ENCODE measurements at regions not wholly inside any gene's neighbourhood (a gene's known extent, or its start where the extent isn't known, plus 50 kb on each side); places are given as distances from the start of the nearest gene placed in this dataset.
A peak's percentile ranks its signal among the peaks of the same experiment; 100 is the strongest.

DNA sequence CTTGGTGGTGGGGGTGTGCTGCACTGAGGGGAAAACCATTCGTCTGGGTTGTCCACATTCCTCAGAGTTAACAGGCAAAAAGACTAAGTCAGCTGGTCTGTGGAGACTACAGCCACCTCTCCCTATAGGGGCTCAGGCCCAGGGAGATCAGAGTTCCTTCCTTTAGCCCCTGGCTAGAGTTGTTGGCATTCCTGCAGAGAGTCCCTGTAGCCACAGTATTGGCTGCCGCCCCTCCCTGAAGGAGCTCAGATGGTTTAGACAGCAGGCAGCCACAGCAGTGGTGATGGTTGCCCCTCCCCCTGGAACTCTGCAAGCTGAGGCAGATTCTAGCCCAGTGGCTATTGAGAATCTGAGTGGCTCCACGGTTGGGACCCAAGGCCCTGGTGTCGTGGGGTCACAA lies 1072.5 kb upstream of the ATXN7L3B start:
- DNase-seq (ENCODE audit: low spot score) = peak; percentile 34

More for the DNA sequence above, 1072.5 kb upstream of the ATXN7L3B start:
- peaks cover 3% of the 10 kb centered on the region; the same call in 2 of the 3 replicates for H3K4me1 Mint-ChIP-seq
- H3K79me2 ChIP-seq (replicated peaks; ENCODE audit: insufficient read depth) = no peaks in the 10 kb centered on the region
- no peaks in the 10 kb centered on the region for H3F3A ChIP-seq (replicated peaks; ENCODE audit: low read depth)
- ATAC-seq = peak; percentile 89
- no peaks in the 10 kb centered on the region for H4K20me1 ChIP-seq (replicated peaks; ENCODE audit: insufficient read depth)
- no peak overlapping the region for H2AFZ ChIP-seq
- H3K4me2 ChIP-seq = no peak overlapping the region
- H3K27me3 Mint-ChIP-seq (ENCODE audit: insufficient read depth, low read depth, poor library complexity) = peaks cover 18% of the 10 kb centered on the region
- H3K4me3 Mint-ChIP-seq = no peak overlapping the region
- peaks cover 3% of the 10 kb centered on the region; the same call in 1 of the 3 replicates for H3K9me3 Mint-ChIP-seq
- H3K9me2 ChIP-seq (ENCODE audit: insufficient read depth) = no peaks in the 10 kb centered on the region
- no peaks in the 10 kb centered on the region for H3K4me1 ChIP-seq (ENCODE audit: insufficient read depth)
- peaks cover 24% of the 10 kb centered on the region for H3K27me3 ChIP-seq (ENCODE audit: insufficient read depth)
- H3K36me3 Mint-ChIP-seq (ENCODE audit: low read depth) = no peaks in the 10 kb centered on the region; the same call in 2 of the 3 replicates
- no peak overlapping the region for H3K27ac ChIP-seq (ENCODE audit: low read depth)
- TF ChIP-seq POLR2AphosphoS5 (IDR thresholded peaks at IDR 0.05; ENCODE audit: low read depth) (no peak), NANOG (IDR thresholded peaks at IDR 0.05; ENCODE audit: borderline replicate concordance) (no peak), ZNF331 (CRISPR knock-in tag; IDR thresholded peaks at IDR 0.05; ENCODE audit: low read depth) (no peak), ZNF114 (CRISPR knock-in tag; IDR thresholded peaks at IDR 0.05) (no peak), EZH2 (IDR thresholded peaks at IDR 0.05; ENCODE audit: low read depth, unreplicated experiment) (no peak), EZH2phosphoT487 (IDR thresholded peaks at IDR 0.05; ENCODE audit: unreplicated experiment) (no peak), JUNB (IDR thresholded peaks at IDR 0.05; ENCODE audit: unreplicated experiment) (no peak), CREB1 (CRISPR knock-in tag; IDR thresholded peaks at IDR 0.05; ENCODE audit: low read depth) (no peak), STAT1 (IDR thresholded peaks at IDR 0.05; ENCODE audit: unreplicated experiment) (no peak)
- TF ChIP-seq, protein P1, sequence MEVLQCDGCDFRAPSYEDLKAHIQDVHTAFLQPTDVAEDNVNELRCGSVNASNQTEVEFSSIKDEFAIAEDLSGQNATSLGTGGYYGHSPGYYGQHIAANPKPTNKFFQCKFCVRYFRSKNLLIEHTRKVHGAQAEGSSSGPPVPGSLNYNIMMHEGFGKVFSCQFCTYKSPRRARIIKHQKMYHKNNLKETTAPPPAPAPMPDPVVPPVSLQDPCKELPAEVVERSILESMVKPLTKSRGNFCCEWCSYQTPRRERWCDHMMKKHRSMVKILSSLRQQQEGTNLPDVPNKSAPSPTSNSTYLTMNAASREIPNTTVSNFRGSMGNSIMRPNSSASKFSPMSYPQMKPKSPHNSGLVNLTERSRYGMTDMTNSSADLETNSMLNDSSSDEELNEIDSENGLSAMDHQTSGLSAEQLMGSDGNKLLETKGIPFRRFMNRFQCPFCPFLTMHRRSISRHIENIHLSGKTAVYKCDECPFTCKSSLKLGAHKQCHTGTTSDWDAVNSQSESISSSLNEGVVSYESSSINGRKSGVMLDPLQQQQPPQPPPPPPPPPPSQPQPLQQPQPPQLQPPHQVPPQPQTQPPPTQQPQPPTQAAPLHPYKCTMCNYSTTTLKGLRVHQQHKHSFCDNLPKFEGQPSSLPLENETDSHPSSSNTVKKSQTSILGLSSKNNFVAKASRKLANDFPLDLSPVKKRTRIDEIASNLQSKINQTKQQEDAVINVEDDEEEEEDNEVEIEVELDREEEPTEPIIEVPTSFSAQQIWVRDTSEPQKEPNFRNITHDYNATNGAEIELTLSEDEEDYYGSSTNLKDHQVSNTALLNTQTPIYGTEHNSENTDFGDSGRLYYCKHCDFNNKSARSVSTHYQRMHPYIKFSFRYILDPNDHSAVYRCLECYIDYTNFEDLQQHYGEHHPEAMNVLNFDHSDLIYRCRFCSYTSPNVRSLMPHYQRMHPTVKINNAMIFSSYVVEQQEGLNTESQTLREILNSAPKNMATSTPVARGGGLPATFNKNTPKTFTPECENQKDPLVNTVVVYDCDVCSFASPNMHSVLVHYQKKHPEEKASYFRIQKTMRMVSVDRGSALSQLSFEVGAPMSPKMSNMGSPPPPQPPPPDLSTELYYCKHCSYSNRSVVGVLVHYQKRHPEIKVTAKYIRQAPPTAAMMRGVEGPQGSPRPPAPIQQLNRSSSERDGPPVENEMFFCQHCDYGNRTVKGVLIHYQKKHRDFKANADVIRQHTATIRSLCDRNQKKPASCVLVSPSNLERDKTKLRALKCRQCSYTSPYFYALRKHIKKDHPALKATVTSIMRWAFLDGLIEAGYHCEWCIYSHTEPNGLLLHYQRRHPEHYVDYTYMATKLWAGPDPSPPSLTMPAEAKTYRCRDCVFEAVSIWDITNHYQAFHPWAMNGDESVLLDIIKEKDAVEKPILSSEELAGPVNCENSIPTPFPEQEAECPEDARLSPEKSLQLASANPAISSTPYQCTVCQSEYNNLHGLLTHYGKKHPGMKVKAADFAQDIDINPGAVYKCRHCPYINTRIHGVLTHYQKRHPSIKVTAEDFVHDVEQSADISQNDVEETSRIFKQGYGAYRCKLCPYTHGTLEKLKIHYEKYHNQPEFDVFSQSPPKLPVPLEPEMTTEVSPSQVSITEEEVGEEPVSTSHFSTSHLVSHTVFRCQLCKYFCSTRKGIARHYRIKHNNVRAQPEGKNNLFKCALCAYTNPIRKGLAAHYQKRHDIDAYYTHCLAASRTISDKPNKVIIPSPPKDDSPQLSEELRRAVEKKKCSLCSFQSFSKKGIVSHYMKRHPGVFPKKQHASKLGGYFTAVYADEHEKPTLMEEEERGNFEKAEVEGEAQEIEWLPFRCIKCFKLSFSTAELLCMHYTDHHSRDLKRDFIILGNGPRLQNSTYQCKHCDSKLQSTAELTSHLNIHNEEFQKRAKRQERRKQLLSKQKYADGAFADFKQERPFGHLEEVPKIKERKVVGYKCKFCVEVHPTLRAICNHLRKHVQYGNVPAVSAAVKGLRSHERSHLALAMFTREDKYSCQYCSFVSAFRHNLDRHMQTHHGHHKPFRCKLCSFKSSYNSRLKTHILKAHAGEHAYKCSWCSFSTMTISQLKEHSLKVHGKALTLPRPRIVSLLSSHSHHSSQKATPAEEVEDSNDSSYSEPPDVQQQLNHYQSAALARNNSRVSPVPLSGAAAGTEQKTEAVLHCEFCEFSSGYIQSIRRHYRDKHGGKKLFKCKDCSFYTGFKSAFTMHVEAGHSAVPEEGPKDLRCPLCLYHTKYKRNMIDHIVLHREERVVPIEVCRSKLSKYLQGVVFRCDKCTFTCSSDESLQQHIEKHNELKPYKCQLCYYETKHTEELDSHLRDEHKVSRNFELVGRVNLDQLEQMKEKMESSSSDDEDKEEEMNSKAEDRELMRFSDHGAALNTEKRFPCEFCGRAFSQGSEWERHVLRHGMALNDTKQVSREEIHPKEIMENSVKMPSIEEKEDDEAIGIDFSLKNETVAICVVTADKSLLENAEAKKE (CRISPR knock-in tag; IDR thresholded peaks at IDR 0.05) = no peak
- TF ChIP-seq, protein P2, sequence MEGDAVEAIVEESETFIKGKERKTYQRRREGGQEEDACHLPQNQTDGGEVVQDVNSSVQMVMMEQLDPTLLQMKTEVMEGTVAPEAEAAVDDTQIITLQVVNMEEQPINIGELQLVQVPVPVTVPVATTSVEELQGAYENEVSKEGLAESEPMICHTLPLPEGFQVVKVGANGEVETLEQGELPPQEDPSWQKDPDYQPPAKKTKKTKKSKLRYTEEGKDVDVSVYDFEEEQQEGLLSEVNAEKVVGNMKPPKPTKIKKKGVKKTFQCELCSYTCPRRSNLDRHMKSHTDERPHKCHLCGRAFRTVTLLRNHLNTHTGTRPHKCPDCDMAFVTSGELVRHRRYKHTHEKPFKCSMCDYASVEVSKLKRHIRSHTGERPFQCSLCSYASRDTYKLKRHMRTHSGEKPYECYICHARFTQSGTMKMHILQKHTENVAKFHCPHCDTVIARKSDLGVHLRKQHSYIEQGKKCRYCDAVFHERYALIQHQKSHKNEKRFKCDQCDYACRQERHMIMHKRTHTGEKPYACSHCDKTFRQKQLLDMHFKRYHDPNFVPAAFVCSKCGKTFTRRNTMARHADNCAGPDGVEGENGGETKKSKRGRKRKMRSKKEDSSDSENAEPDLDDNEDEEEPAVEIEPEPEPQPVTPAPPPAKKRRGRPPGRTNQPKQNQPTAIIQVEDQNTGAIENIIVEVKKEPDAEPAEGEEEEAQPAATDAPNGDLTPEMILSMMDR (conservative IDR thresholded peaks at IDR 0.05; ENCODE audit: low read depth in 2 of 2) = no peak
- TF ChIP-seq, protein P3, sequence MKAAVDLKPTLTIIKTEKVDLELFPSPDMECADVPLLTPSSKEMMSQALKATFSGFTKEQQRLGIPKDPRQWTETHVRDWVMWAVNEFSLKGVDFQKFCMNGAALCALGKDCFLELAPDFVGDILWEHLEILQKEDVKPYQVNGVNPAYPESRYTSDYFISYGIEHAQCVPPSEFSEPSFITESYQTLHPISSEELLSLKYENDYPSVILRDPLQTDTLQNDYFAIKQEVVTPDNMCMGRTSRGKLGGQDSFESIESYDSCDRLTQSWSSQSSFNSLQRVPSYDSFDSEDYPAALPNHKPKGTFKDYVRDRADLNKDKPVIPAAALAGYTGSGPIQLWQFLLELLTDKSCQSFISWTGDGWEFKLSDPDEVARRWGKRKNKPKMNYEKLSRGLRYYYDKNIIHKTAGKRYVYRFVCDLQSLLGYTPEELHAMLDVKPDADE (IDR thresholded peaks at IDR 0.05) = no peak
- TF ChIP-seq, protein P4, sequence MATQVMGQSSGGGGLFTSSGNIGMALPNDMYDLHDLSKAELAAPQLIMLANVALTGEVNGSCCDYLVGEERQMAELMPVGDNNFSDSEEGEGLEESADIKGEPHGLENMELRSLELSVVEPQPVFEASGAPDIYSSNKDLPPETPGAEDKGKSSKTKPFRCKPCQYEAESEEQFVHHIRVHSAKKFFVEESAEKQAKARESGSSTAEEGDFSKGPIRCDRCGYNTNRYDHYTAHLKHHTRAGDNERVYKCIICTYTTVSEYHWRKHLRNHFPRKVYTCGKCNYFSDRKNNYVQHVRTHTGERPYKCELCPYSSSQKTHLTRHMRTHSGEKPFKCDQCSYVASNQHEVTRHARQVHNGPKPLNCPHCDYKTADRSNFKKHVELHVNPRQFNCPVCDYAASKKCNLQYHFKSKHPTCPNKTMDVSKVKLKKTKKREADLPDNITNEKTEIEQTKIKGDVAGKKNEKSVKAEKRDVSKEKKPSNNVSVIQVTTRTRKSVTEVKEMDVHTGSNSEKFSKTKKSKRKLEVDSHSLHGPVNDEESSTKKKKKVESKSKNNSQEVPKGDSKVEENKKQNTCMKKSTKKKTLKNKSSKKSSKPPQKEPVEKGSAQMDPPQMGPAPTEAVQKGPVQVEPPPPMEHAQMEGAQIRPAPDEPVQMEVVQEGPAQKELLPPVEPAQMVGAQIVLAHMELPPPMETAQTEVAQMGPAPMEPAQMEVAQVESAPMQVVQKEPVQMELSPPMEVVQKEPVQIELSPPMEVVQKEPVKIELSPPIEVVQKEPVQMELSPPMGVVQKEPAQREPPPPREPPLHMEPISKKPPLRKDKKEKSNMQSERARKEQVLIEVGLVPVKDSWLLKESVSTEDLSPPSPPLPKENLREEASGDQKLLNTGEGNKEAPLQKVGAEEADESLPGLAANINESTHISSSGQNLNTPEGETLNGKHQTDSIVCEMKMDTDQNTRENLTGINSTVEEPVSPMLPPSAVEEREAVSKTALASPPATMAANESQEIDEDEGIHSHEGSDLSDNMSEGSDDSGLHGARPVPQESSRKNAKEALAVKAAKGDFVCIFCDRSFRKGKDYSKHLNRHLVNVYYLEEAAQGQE (IDR thresholded peaks at IDR 0.05; ENCODE audit: unreplicated experiment) = no peak
- H3K27ac Mint-ChIP-seq = no peak overlapping the region
- H3K4me3 ChIP-seq = no peak overlapping the region
- H3K36me3 ChIP-seq (ENCODE audit: insufficient read depth) = no peaks in the 10 kb centered on the region

All from GM23338 (cell line).